ENCODE measurements at regions not wholly inside any gene's neighbourhood (a gene's known extent, or its start where the extent isn't known, plus 50 kb on each side); places are given as distances from the start of the nearest gene placed in this dataset.

DNA sequence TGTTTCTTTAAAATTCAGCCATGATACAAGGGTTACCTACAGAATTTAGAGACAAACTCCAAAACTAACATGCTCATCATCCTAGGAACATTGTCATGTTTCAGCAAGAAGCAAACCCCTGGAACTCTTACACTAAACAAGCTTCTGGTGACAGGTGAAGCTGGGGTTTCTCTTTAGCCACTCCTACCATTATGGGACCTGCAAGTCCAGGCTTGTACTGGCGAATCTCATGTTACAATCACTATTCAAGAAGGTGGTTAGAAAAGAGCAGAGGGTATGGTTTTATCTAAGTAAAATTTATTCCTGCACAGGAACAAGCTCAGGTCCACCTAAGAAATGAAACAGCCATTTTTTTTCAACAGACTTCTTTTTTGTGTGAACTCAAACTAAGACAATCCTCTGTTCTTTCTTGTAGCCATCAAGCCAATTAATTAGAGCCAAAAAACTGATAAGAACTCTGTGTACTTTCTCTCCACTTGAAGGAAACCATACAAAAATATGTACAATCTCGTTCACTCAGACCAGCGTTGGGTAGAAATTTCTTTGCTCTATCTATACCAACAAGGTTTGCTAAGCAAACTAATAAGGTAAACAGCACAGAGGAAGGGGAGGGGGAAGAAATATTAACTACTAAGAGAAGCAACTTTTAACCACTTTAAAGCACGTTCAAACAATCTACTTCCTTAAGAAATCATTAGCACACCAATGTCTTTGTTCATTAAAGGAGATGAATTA lies 63.3 kb upstream of the NEDD4L start:
- TF ChIP-seq, protein P1, sequence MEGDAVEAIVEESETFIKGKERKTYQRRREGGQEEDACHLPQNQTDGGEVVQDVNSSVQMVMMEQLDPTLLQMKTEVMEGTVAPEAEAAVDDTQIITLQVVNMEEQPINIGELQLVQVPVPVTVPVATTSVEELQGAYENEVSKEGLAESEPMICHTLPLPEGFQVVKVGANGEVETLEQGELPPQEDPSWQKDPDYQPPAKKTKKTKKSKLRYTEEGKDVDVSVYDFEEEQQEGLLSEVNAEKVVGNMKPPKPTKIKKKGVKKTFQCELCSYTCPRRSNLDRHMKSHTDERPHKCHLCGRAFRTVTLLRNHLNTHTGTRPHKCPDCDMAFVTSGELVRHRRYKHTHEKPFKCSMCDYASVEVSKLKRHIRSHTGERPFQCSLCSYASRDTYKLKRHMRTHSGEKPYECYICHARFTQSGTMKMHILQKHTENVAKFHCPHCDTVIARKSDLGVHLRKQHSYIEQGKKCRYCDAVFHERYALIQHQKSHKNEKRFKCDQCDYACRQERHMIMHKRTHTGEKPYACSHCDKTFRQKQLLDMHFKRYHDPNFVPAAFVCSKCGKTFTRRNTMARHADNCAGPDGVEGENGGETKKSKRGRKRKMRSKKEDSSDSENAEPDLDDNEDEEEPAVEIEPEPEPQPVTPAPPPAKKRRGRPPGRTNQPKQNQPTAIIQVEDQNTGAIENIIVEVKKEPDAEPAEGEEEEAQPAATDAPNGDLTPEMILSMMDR (IDR thresholded peaks at IDR 0.05), result no peak
- TF ChIP-seq EP300 (IDR thresholded peaks at IDR 0.05; ENCODE audit: low read depth), result no peak

Measured in transverse colon (tissue), 3 donors.